ENCODE measurements at regions not wholly inside any gene's neighbourhood (a gene's known extent, or its start where the extent isn't known, plus 50 kb on each side); places are given as distances from the start of the nearest gene placed in this dataset.

GRCh38 chr2:212618636-212619035 lies 80.0 kb upstream of the ERBB4 start:
- BruUV-seq (replicated peaks): no TSS peak
- no peak for DNase-seq (ENCODE audit: low read depth, low spot score)
- Histone ChIP-seq H3K79me2 (ENCODE audit: control insufficient read depth, insufficient read depth, low read length) (no peaks in the 10 kb centered on the region), H4K20me1 (replicated peaks; ENCODE audit: control insufficient read depth, extremely low read depth, insufficient read depth, low read length) (no peaks in the 10 kb centered on the region), H2AFZ (ENCODE audit: low read depth, low read length) (no peak overlapping the region), H3K9ac (replicated peaks; ENCODE audit: extremely low read depth, insufficient read depth, low read length) (no peak overlapping the region), H3K27me3 (ENCODE audit: control insufficient read depth in 2 of 2, insufficient read depth in 2 of 2, low read length in 2 of 2) (no peaks in the 10 kb centered on the region), H3K4me3 (replicated peaks in 1 of 3; ENCODE audit: insufficient read depth in 1 of 3, low read depth in 1 of 3, low read length in 3 of 3) (no peak overlapping the region), H3K4me2 (ENCODE audit: insufficient read depth, low read length) (no peak overlapping the region), H3K9me3 (replicated peaks; ENCODE audit: control insufficient read depth, insufficient read depth, low read length) (no peaks in the 10 kb centered on the region), H3K9me1 (replicated peaks; ENCODE audit: control insufficient read depth, extremely low read depth, insufficient read depth, low read length) (peaks cover 2% of the 10 kb centered on the region), H3K4me1 (ENCODE audit: control insufficient read depth, extremely low read depth, insufficient read depth, low read length) (no peaks in the 10 kb centered on the region), H3K27ac (ENCODE audit: insufficient read depth, low read depth, low read length) (no peak overlapping the region), H3K36me3 (ENCODE audit: control insufficient read depth in 2 of 2, extremely low read depth in 1 of 2, insufficient read depth in 2 of 2, low read length in 2 of 2) (no peaks in the 10 kb centered on the region)
- intact Hi-C loops (cut with micrococcal nuclease) (no loop called here), dilution Hi-C loops (cut with MboI; ENCODE audit: extremely low pct_ligation_motif_present, low sequenced_read_pairs) (no loop called here)
- no peak for FAIRE-seq
- ChIA-PET POLR2A (no interaction called here), CTCF (no interaction called here)
- TF ChIP-seq POLR2AphosphoS5 (IDR thresholded peaks at IDR 0.05; ENCODE audit: insufficient read depth, low read depth, low read length): no peak
- no peak for TF ChIP-seq JUN (IDR thresholded peaks at IDR 0.05; ENCODE audit: borderline replicate concordance, insufficient read depth, insufficient read length, low read depth)
- no peak for TF ChIP-seq GATA2 (IDR thresholded peaks at IDR 0.05; ENCODE audit: insufficient read depth, insufficient read length, low read depth, low read length)
- TF ChIP-seq CTCF (IDR thresholded peaks at IDR 0.05; ENCODE audit: extremely low read depth in 1 of 2, insufficient read depth in 1 of 2, low read depth in 1 of 2, low read length in 2 of 2): no peak
- no peak for TF ChIP-seq MAX (IDR thresholded peaks at IDR 0.05; ENCODE audit: insufficient read depth, insufficient read length)
- TF ChIP-seq EZH2 (IDR thresholded peaks at IDR 0.05; ENCODE audit: borderline replicate concordance, low read depth, low read length, severe bottlenecking): no peak
- no peak for TF ChIP-seq MYC (IDR thresholded peaks at IDR 0.05; ENCODE audit: low read depth, low read length)
- no peak for TF ChIP-seq FOS (IDR thresholded peaks at IDR 0.05; ENCODE audit: borderline replicate concordance, insufficient read depth, low read length)
- no peak for TF ChIP-seq POLR2A (IDR thresholded peaks at IDR 0.05; ENCODE audit: low read depth, low read length)
